OCI-LY1 (cell line): ENCODE measurements at regions not wholly inside any gene's neighbourhood (a gene's known extent, or its start where the extent isn't known, plus 50 kb on each side); places are given as distances from the start of the nearest gene placed in this dataset.

ENCODE experiments used
- H2AFZ ChIP-seq: fragments of 200-600 bp; sonication (generic), shearing (Covaris generic); 2 replicates; pipeline ENCODE4 v1.6.0; 2014; ENCODE audit warnings: antibody characterized with exemption, mild to moderate bottlenecking, low read length
- H3F3A ChIP-seq: fragments of 200-600 bp; sonication (generic), shearing (Covaris generic); 2 replicates; pipeline ENCODE4 v1.6.0; 2014; ENCODE audit warnings: mild to moderate bottlenecking, antibody characterized with exemption, low read length, moderate library complexity; ENCODE audit not compliant: insufficient read depth
- H3K27ac ChIP-seq: fragments of 200-600 bp; sonication (generic); 2 replicates; pipeline ENCODE4 v1.5.1; 2014; ENCODE audit warnings: low read length, mixed run types, mild to moderate bottlenecking, low read depth; ENCODE audit not compliant: poor library complexity, severe bottlenecking
- H3K27me3 ChIP-seq: fragments of 200-600 bp; sonication (generic); 2 replicates; pipeline ENCODE4 v1.6.0; 2014; ENCODE audit warnings: antibody characterized with exemption, mild to moderate bottlenecking, low read length, moderate library complexity; ENCODE audit not compliant: insufficient read depth
- H3K36me3 ChIP-seq: fragments of 200-600 bp; sonication (generic); 2 replicates; pipeline ENCODE4 v1.6.1; 2014; ENCODE audit warnings: mild to moderate bottlenecking, antibody characterized with exemption, low read length, moderate library complexity, mixed read lengths; ENCODE audit not compliant: insufficient read depth
- H3K4me1 ChIP-seq: fragments of 200-600 bp; sonication (generic); 2 replicates; pipeline ENCODE4 v1.5.1; 2014; ENCODE audit warnings: mild to moderate bottlenecking, low read length, moderate library complexity; ENCODE audit not compliant: insufficient read depth, severe bottlenecking
- H3K4me2 ChIP-seq: fragments of 200-600 bp; sonication (generic), shearing (Covaris generic); 2 replicates; pipeline ENCODE4 v1.6.1; 2014; ENCODE audit warnings: low read length
- H3K4me3 ChIP-seq: fragments of 200-600 bp; sonication (generic); 2 replicates; pipeline ENCODE4 v1.5.1; 2014; ENCODE audit warnings: low read length, low read depth, mild to moderate bottlenecking, mixed read lengths; ENCODE audit not compliant: poor library complexity, severe bottlenecking
- H3K79me2 ChIP-seq: fragments of 200-600 bp; shearing (Covaris generic); 2 replicates; pipeline ENCODE4 v1.6.1; 2016; ENCODE audit warnings: mixed run types, low read length, mixed read lengths; ENCODE audit not compliant: insufficient read depth
- H3K9ac ChIP-seq: fragments of 200-600 bp; sonication (generic), shearing (Covaris generic); 2 replicates; pipeline ENCODE4 v1.6.1; 2014; ENCODE audit warnings: mild to moderate bottlenecking, low read length, mixed read lengths
- H3K9me2 ChIP-seq: fragments of 200-600 bp; sonication (generic), shearing (Covaris generic); 2 replicates; pipeline ENCODE4 v1.6.1; 2014; ENCODE audit warnings: low read depth, mild to moderate bottlenecking, low read length, mixed read lengths
- H3K9me3 ChIP-seq: fragments of 200-600 bp; shearing (Covaris generic); 2 replicates; pipeline ENCODE4 v1.6.1; 2014; ENCODE audit warnings: low read length, mixed read lengths
- H4K20me1 ChIP-seq: fragments of 200-600 bp; sonication (generic), shearing (Covaris generic); 2 replicates; pipeline ENCODE4 v1.6.0; 2016; ENCODE audit warnings: mild to moderate bottlenecking, low read length; ENCODE audit not compliant: insufficient read depth
- CTCF ChIP-seq: fragments of 200-600 bp; sonication (generic), shearing (Covaris generic); IDR thresholded peaks from 2 replicates; pipeline ENCODE4 v1.5.1; 2017; ENCODE audit warnings: mild to moderate bottlenecking, antibody characterized with exemption, low read length, moderate library complexity, mixed read lengths
- EZH2 ChIP-seq: fragments of 200-600 bp; sonication (generic), shearing (Covaris generic); IDR thresholded peaks from 2 replicates; pipeline ENCODE4 v1.8.0; 2017; ENCODE audit warnings: borderline replicate concordance, mixed run types, mild to moderate bottlenecking, antibody characterized with exemption, low read length, moderate library complexity, mixed read lengths

GRCh38 chr2:104016801-104017200, 837.1 kb upstream of the POU3F3 start:
- Histone ChIP-seq H4K20me1 (no peaks in the 10 kb centered on the region), H3K27ac (no peak overlapping the region), H2AFZ (no peak overlapping the region), H3K9me2 (no peaks in the 10 kb centered on the region), H3K9me3 (no peaks in the 10 kb centered on the region), H3K9ac (no peak overlapping the region), H3K4me1 (no peaks in the 10 kb centered on the region), H3K36me3 (no peaks in the 10 kb centered on the region), H3F3A (no peaks in the 10 kb centered on the region), H3K4me3 (no peak overlapping the region), H3K4me2 (no peak overlapping the region), H3K79me2 (no peaks in the 10 kb centered on the region), H3K27me3 (no peaks in the 10 kb centered on the region)
- TF ChIP-seq EZH2: no peak

- Histone ChIP-seq H4K20me1 (no peaks in the 10 kb centered on the region), H3K36me3 (no peaks in the 10 kb centered on the region), H3K27me3 (no peaks in the 10 kb centered on the region), H3K9me2 (no peaks in the 10 kb centered on the region), H3K9ac (no peak overlapping the region), H3K4me3 (no peak overlapping the region), H3F3A (no peaks in the 10 kb centered on the region), H3K9me3 (no peaks in the 10 kb centered on the region), H3K27ac (no peak overlapping the region), H2AFZ (no peak overlapping the region), H3K4me2 (no peak overlapping the region), H3K79me2 (no peaks in the 10 kb centered on the region), H3K4me1 (no peaks in the 10 kb centered on the region)
- no peak for TF ChIP-seq CTCF
- TF ChIP-seq EZH2: no peak
Measured at GRCh38 chr2:104023306-104023705, 830.6 kb upstream of the POU3F3 start.

- H3K27me3 ChIP-seq: no peaks in the 10 kb centered on the region
- no peak overlapping the region for H3K9ac ChIP-seq
- H3K4me3 ChIP-seq: no peak overlapping the region
- no peaks in the 10 kb centered on the region for H3K9me3 ChIP-seq
- no peaks in the 10 kb centered on the region for H4K20me1 ChIP-seq
- TF ChIP-seq CTCF (no peak), EZH2 (no peak)
- H2AFZ ChIP-seq: no peak overlapping the region
- H3K4me2 ChIP-seq: no peak overlapping the region
- no peaks in the 10 kb centered on the region for H3K4me1 ChIP-seq
- H3F3A ChIP-seq: no peaks in the 10 kb centered on the region
- no peaks in the 10 kb centered on the region for H3K36me3 ChIP-seq
- H3K9me2 ChIP-seq: no peaks in the 10 kb centered on the region
- no peak overlapping the region for H3K27ac ChIP-seq
- H3K79me2 ChIP-seq: no peaks in the 10 kb centered on the region
Measured at GRCh38 chr2:104023765-104024164, 830.1 kb upstream of the POU3F3 start.

GRCh38 chr2:104025295-104025694, 828.6 kb upstream of the POU3F3 start:
- no peaks in the 10 kb centered on the region for H3K9me2 ChIP-seq
- no peaks in the 10 kb centered on the region for H3K79me2 ChIP-seq
- no peaks in the 10 kb centered on the region for H3K9me3 ChIP-seq
- H3K27ac ChIP-seq: no peak overlapping the region
- no peak overlapping the region for H3K4me2 ChIP-seq
- H3K4me1 ChIP-seq: no peaks in the 10 kb centered on the region
- H4K20me1 ChIP-seq: no peaks in the 10 kb centered on the region
- no peaks in the 10 kb centered on the region for H3F3A ChIP-seq
- TF ChIP-seq CTCF (no peak), EZH2 (no peak)
- no peak overlapping the region for H3K9ac ChIP-seq
- no peak overlapping the region for H2AFZ ChIP-seq
- no peaks in the 10 kb centered on the region for H3K27me3 ChIP-seq
- H3K4me3 ChIP-seq: no peak overlapping the region
- H3K36me3 ChIP-seq: no peaks in the 10 kb centered on the region
